Thyroid gland (tissue), 4 donors: ENCODE measurements at regions not wholly inside any gene's neighbourhood (a gene's known extent, or its start where the extent isn't known, plus 50 kb on each side); places are given as distances from the start of the nearest gene placed in this dataset.

Experiments
- POLR2A ChIP-seq, 2 donors: fragments of 450-650 bp; IDR thresholded peaks; one replicate each; pipeline ENCODE4 v1.6.1; 2017; ENCODE audit warnings: antibody characterized with exemption in 2 of 2, mild to moderate bottlenecking in 2 of 2, moderate library complexity in 1 of 2
- TF ChIP-seq, protein P1 (sequence below), 6 experiments: fragments of 200-600 bp in 3 of 6; fragments of 450-650 bp in 3 of 6; sonication (generic) in 3 of 6; IDR thresholded peaks; one replicate each; pipeline ENCODE4 v1.5.1; 2016 to 2019; ENCODE audit warnings: antibody characterized with exemption in 6 of 6, mild to moderate bottlenecking in 2 of 6, inconsistent platforms in 1 of 6, moderate library complexity in 1 of 6

DNA sequence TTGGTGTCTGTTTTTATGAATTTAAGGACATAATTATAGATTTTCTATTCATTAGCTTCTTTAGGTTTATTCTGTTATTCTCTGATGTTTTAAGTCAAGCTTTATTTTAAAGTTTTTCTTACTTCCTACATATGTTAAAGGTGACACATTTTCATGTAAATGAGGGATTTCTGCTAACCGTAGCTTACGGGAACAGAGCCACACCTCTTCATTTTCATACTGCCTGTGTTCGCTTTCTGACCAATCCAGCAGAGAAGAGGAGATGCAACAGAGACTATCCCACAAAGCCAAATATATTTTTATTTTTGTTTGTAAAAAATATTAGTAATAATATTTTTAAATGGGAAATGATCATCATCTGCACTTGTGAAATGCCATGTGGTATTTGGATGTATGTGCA, 774.1 kb downstream of the BRD1 start:
- TF ChIP-seq, protein P1, sequence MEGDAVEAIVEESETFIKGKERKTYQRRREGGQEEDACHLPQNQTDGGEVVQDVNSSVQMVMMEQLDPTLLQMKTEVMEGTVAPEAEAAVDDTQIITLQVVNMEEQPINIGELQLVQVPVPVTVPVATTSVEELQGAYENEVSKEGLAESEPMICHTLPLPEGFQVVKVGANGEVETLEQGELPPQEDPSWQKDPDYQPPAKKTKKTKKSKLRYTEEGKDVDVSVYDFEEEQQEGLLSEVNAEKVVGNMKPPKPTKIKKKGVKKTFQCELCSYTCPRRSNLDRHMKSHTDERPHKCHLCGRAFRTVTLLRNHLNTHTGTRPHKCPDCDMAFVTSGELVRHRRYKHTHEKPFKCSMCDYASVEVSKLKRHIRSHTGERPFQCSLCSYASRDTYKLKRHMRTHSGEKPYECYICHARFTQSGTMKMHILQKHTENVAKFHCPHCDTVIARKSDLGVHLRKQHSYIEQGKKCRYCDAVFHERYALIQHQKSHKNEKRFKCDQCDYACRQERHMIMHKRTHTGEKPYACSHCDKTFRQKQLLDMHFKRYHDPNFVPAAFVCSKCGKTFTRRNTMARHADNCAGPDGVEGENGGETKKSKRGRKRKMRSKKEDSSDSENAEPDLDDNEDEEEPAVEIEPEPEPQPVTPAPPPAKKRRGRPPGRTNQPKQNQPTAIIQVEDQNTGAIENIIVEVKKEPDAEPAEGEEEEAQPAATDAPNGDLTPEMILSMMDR (IDR thresholded peaks at IDR 0.05), result no peak
- TF ChIP-seq POLR2A (IDR thresholded peaks at IDR 0.05), result no peak
